ENCODE measurements at regions not wholly inside any gene's neighbourhood (a gene's known extent, or its start where the extent isn't known, plus 50 kb on each side); places are given as distances from the start of the nearest gene placed in this dataset.

DNA sequence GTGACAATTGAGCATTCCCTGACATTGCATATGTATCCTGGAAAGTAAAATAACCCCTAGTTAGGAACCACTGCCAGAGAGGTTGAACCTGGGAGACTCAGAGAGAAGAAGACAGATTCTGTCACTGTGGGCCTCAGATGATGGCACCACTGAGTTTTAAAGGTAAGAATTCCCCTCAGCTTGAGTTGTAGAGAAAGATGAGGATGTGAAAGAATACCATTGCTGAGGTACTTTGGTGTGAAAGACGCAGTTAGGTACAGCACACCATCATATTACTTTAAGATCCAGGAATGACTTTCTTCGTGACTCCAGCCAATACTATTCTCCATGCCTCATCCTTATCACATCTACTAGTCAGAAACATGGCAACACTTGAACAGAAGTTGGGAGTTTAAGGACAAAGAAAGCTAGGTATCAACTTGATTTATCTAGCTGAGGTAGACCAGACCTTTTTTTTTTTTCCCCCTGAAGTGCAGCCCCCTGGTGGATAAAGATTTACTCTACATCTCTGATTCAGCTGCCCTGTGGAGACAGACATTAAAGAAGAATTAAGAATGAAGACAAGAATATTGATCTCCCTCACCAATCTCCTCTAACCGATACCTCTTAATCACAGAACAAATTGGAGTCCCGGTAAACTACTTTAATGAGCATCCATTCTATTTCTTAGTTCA is 630.5 kb upstream of the FANCL start:
- TF ChIP-seq JUND (IDR thresholded peaks at IDR 0.05; ENCODE audit: low read depth, low read length) (no peak), CBX3 (IDR thresholded peaks at IDR 0.05; ENCODE audit: borderline replicate concordance, low read depth) (no peak), NR2C1 (IDR thresholded peaks at IDR 0.05) (no peak), CHD1 (IDR thresholded peaks at IDR 0.05; ENCODE audit: low read depth, low read length) (no peak), ATF7 (IDR thresholded peaks at IDR 0.05; ENCODE audit: low read depth) (no peak), BMI1 (IDR thresholded peaks at IDR 0.05; ENCODE audit: borderline replicate concordance) (no peak), MTA3 (IDR thresholded peaks at IDR 0.05; ENCODE audit: borderline replicate concordance, low read length) (no peak)
- TF ChIP-seq, protein P1, sequence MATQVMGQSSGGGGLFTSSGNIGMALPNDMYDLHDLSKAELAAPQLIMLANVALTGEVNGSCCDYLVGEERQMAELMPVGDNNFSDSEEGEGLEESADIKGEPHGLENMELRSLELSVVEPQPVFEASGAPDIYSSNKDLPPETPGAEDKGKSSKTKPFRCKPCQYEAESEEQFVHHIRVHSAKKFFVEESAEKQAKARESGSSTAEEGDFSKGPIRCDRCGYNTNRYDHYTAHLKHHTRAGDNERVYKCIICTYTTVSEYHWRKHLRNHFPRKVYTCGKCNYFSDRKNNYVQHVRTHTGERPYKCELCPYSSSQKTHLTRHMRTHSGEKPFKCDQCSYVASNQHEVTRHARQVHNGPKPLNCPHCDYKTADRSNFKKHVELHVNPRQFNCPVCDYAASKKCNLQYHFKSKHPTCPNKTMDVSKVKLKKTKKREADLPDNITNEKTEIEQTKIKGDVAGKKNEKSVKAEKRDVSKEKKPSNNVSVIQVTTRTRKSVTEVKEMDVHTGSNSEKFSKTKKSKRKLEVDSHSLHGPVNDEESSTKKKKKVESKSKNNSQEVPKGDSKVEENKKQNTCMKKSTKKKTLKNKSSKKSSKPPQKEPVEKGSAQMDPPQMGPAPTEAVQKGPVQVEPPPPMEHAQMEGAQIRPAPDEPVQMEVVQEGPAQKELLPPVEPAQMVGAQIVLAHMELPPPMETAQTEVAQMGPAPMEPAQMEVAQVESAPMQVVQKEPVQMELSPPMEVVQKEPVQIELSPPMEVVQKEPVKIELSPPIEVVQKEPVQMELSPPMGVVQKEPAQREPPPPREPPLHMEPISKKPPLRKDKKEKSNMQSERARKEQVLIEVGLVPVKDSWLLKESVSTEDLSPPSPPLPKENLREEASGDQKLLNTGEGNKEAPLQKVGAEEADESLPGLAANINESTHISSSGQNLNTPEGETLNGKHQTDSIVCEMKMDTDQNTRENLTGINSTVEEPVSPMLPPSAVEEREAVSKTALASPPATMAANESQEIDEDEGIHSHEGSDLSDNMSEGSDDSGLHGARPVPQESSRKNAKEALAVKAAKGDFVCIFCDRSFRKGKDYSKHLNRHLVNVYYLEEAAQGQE (IDR thresholded peaks at IDR 0.05; ENCODE audit: low read depth, low read length): no peak

All from GM12878 (cell line).